Activated T-cell treated with anti-CD3 and anti-CD28 coated beads, Interleukin-2, amount 50 U/mL, for 4 hours (primary cell): ENCODE measurements at regions not wholly inside any gene's neighbourhood (a gene's known extent, or its start where the extent isn't known, plus 50 kb on each side); places are given as distances from the start of the nearest gene placed in this dataset.
"Not testable (repeated sequence)": the region's sequence is repeated elsewhere in the genome, so short reads cannot be mapped to it uniquely, and the experiment has no call there.

Experiments
- ATAC-seq, 2 donors: fragments of 200-7000 bp; cut with Tn5 transposase; one replicate each; pipeline ENCODE4 v1.10.0; 2021
- DNase-seq: peaks from one replicate; pipeline ENCODE4 v3.0.0-alpha.2; 2020
- H3K27me3 Mint-ChIP-seq: one replicate; pipeline ENCODE4 v1.8.0; 2021; ENCODE audit warnings: low read depth, mixed read lengths
- H3K36me3 Mint-ChIP-seq: one replicate; pipeline ENCODE4 v1.8.0; 2022; ENCODE audit warnings: mixed read lengths; ENCODE audit not compliant: insufficient read depth
- H3K4me1 Mint-ChIP-seq: one replicate; pipeline ENCODE4 v1.8.0; 2021; ENCODE audit warnings: low read depth, mixed read lengths
- H3K4me3 Mint-ChIP-seq: one replicate; pipeline ENCODE4 v1.8.0; 2021; ENCODE audit warnings: mild to moderate bottlenecking, moderate library complexity, mixed read lengths
- H3K9me3 Mint-ChIP-seq: one replicate; pipeline ENCODE4 v1.8.0; 2021; ENCODE audit warnings: mixed read lengths

DNA sequence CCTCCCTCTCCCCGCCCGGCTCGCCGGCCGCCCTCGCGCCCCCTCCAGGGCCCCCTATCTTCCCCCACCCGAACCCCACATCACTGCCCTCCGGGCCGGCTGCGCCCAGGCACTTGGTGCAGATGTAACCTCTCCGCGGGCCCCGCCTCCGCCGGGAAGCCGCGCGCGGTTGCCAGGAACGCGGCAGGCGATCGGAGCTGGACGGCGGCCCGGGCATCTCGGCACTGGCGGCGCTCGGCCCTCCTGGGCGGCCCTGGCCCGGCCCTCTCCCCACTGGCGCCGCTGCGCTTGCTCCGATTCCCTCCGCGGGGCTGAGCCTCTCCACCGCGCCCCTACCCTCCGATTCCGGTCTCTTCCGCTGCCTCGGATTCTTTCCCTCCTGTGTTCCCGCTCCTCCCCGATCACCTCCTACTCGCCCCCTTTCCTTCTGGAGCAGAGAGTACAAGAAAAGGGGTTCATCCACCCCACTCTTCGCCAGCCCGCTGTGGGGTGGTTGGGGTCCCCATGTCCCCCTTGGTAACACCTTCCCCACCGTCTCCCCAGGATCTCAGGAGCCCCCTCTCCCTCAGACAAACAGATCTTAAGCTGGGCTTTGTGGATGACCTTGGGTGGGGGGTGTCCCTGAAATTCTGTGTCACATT lies 70.6 kb downstream of the C9orf50 start:
- no peaks in the 10 kb centered on the region for H3K36me3 Mint-ChIP-seq
- no peaks in the 10 kb centered on the region for H3K9me3 Mint-ChIP-seq
- peak overlapping the region; percentile 60 for H3K4me3 Mint-ChIP-seq
- no peak for DNase-seq
- H3K4me1 Mint-ChIP-seq, result peaks cover 9% of the 10 kb centered on the region
- peak; percentile 58 to 72 for ATAC-seq
- peaks cover 35% of the 10 kb centered on the region for H3K27me3 Mint-ChIP-seq

DNA sequence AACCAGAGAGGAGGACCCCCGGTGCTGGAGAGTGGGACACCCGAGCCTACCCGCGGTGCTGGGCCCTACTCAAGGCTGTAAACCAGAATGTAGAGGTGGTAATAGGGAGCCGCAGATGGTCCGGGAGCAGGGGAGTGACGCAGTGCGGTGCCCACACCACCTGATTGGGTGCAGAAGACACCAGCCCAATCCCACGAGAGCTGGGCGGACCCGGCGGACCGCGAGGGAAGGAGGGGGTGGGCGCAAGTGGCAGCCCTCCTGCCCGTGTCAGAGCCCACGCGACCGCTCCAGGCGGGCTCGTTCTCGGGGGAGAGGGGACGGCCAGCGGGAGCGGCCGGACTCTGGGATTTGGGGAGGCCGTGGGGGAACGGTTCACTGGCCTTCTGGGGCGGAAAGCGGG lies 71.2 kb downstream of the C9orf50 start:
- Mint-ChIP-seq H3K4me1 (peaks cover 9% of the 10 kb centered on the region), H3K4me3 (peak overlapping the region; percentile 62), H3K9me3 (no peaks in the 10 kb centered on the region), H3K36me3 (no peaks in the 10 kb centered on the region), H3K27me3 (peaks cover 38% of the 10 kb centered on the region)
- no peak for DNase-seq
- ATAC-seq, result peak; percentile 35 to 38

DNA sequence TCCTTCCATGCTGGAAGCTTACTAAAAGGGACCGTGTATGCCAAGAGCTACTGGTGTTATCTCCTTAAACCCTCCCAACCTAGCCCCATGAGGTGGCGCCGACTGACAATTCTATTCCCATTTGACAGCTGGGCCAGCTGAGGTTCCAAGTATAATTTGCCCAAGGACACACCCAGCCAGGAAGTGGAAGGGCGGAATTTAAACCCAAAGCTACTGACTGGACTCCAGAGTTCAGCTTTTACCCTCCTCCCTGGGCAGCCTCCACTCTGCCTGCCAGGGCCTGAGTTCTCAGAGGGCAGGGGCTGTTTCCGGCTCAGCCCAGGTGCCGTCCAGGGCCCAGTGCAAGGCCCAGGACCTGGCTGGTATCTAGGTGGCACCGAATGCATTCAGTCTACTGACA lies 71.8 kb downstream of the C9orf50 start:
- no peaks in the 10 kb centered on the region for H3K9me3 Mint-ChIP-seq
- DNase-seq (no peak), ATAC-seq (no peak)
- H3K36me3 Mint-ChIP-seq, result no peaks in the 10 kb centered on the region
- H3K27me3 Mint-ChIP-seq, result peaks cover 38% of the 10 kb centered on the region
- peak overlapping the region; percentile 62 for H3K4me3 Mint-ChIP-seq
- peaks cover 9% of the 10 kb centered on the region for H3K4me1 Mint-ChIP-seq

DNA sequence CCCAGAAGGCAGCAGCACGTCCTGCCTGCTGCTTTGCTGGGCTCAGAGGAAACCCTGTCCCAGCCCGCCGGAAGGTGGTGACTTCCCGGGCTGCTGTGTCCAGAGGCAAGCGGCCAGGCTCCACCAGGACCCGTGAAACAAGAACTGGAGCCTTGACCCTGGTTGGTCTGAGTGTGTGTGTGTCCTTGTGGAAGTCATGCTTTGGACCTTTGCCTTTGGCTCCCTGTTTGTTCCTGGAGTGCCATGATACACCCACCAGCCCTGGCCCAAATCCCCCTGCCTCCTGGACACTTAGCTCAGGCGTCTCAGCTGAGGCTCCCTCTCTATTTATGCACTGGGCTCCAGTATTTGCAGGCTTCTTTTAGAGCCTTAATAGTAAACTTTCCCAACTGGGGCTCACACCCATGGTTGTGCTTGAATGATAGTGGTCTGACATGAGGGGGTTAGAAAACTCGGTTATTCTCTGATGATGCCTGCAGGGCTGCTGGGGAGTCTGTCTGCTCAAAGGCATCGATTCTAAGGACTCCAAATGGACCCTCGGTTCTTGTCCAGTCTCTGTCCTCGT lies 72.2 kb downstream of the C9orf50 start:
- DNase-seq, result no peak
- Mint-ChIP-seq H3K27me3 (peaks cover 38% of the 10 kb centered on the region), H3K36me3 (no peaks in the 10 kb centered on the region), H3K4me3 (no peak overlapping the region), H3K4me1 (peaks cover 9% of the 10 kb centered on the region), H3K9me3 (no peaks in the 10 kb centered on the region)
- ATAC-seq, result no peak

DNA sequence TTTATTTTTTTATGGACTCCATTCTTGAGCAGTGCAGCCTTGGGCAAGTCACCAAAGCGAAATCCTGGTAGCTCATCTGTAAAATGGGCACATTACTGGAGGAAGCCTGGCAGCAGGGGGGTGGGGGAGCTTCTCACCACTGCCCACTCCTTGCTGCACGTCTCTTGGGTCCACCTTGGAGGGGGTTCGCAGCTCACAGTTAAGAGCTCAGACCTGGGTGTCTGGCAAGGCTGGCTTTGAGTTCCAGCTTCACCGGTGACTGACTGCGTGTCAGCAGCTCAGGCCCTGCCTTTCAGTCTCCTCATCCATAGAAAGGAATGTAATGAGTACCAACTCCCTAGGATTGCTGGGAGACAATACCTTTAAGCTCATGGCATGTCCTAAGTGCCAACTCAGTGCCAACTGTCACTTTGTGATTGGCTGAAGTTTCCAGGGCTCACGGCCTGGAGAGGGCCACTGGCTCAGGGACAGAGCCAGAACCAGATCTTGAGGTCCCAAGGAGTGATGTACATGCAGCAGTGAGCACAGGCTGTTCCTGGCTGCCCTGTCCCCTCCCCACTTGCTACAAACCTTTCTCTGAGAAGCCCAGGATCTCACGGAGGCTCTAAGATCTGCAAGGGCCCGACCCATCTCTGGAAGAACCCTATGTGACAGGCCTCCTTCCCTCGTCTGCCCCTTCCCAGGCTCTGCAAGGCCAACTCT lies 72.9 kb downstream of the C9orf50 start:
- Mint-ChIP-seq H3K27me3 (peaks cover 38% of the 10 kb centered on the region), H3K36me3 (no peaks in the 10 kb centered on the region), H3K4me3 (no peak overlapping the region), H3K4me1 (peaks cover 9% of the 10 kb centered on the region), H3K9me3 (no peaks in the 10 kb centered on the region)
- ATAC-seq (no peak), DNase-seq (no peak)

DNA sequence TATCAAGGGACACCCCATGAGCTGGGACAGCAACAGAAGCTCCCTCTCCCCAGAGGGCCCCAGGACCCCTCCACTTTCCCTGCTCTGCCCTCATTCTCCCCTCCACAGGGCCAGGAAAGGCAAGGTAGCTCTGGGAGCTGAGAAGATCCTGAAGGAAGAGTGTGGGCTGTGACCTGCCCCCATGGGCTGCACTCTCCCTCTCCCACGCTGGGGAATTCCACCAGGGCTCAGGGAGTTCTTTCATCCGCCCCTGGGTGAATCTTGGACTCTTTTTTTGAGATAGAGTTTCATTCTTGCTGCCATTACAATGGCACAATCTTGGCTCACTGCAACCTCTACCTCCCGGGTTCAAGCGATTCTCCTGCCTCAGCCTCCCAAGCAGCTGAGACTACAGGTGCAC lies 73.8 kb downstream of the C9orf50 start:
- H3K27me3 Mint-ChIP-seq, result peaks cover 37% of the 10 kb centered on the region
- no peaks in the 10 kb centered on the region for H3K36me3 Mint-ChIP-seq
- H3K4me3 Mint-ChIP-seq, result no peak overlapping the region
- DNase-seq (no peak), ATAC-seq (no peak)
- no peaks in the 10 kb centered on the region for H3K9me3 Mint-ChIP-seq
- H3K4me1 Mint-ChIP-seq, result peaks cover 9% of the 10 kb centered on the region

DNA sequence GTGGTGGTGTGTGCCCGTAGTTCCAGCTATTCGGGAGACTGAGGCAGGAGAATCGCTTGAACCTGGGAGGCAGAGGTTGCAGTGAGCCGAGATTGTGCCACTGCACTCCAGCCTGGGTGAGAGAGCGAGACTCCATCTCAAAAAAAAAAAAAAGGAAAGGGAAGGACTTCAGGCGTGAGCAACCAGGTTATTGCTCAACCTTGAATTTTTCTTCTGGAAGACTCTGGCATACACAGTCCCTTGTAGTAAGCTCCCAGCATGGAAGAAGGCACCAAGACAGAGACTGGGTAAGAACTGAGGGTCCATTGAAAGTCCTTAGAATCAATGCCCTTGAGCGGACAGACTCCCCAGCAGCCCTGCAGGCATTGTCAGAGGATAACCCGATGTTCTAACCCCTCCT lies 75.0 kb downstream of the C9orf50 start:
- H3K27me3 Mint-ChIP-seq, result peaks cover 26% of the 10 kb centered on the region
- not testable (repeated sequence) for H3K4me1 Mint-ChIP-seq, DNase-seq, H3K9me3 Mint-ChIP-seq, ATAC-seq, H3K4me3 Mint-ChIP-seq, H3K36me3 Mint-ChIP-seq

DNA sequence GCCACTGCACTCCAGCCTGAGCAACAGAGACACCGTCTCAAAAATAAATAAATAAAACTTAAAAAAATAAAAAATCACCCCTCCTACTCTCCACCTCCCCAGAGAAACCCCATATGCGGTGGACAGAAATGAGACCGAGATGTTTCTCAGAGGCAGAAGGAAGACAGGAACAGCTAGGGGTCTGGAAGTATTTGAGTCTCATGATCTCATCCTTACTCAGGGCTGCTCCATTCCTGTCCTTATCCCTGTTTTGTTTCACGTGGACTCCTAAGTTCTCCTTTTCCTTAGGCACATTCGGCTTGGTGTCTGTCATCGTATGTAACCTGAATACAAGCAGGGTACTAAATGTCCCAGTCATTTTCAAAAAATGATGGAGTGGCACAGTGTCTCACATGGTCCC lies 76.1 kb downstream of the C9orf50 start:
- Mint-ChIP-seq H3K9me3 (no peaks in the 10 kb centered on the region), H3K27me3 (peaks cover 20% of the 10 kb centered on the region)

DNA sequence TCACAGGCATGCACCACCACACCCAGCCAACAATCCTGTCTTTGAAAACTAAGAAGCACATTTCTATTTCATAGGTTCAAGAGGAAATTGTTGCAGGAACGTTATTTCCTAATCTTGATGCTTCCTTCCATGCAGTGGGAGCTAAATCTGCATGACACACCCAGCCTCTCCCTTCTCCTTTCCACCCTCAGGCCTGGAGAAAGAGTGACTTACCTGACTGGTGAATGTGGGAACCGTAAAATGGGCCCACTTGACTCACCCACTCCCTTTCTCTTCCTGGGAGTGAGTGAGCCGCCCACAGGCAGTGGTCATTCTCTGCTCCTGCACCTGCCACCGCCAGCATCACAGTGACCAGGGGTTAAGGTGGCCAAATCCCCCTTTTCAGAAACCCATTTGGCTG lies 78.2 kb downstream of the C9orf50 start:
- H3K36me3 Mint-ChIP-seq, result no peaks in the 10 kb centered on the region
- no peak for ATAC-seq
- peaks cover 10% of the 10 kb centered on the region for H3K27me3 Mint-ChIP-seq
- H3K4me1 Mint-ChIP-seq, result no peaks in the 10 kb centered on the region
- H3K4me3 Mint-ChIP-seq, result no peak overlapping the region
- peaks cover 13% of the 10 kb centered on the region for H3K9me3 Mint-ChIP-seq
- no peak for DNase-seq

More for the DNA sequence above, 76.1 kb downstream of the C9orf50 start:
- Mint-ChIP-seq H3K36me3 (no peaks in the 10 kb centered on the region), H3K4me1 (peaks cover 4% of the 10 kb centered on the region), H3K4me3 (no peak overlapping the region)
- DNase-seq (no peak), ATAC-seq (no peak)

DNA sequence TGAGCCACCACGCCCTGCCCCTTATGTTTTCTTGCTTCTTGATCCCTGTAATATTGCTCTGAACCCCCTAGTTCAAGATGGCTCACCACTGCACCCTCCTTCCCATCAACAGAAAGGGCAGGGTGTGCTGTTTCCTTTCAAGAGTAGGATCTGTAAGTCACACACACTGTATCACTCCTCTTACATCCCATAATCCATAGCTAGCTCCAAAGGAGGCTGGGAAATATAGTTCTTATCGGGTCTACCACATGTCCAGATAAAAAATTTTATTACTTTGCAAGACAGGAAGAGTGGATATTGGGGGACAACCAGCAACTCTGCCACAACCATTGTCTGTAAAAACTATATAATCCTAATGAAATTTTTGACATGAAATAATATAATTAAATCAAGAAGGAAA lies 79.6 kb downstream of the C9orf50 start:
- DNase-seq, result no peak
- no peak for ATAC-seq
- H3K36me3 Mint-ChIP-seq, result no peaks in the 10 kb centered on the region
- no peaks in the 10 kb centered on the region for H3K4me1 Mint-ChIP-seq
- no peak overlapping the region for H3K4me3 Mint-ChIP-seq
- peaks cover 13% of the 10 kb centered on the region for H3K9me3 Mint-ChIP-seq
- H3K27me3 Mint-ChIP-seq, result peaks cover 5% of the 10 kb centered on the region

DNA sequence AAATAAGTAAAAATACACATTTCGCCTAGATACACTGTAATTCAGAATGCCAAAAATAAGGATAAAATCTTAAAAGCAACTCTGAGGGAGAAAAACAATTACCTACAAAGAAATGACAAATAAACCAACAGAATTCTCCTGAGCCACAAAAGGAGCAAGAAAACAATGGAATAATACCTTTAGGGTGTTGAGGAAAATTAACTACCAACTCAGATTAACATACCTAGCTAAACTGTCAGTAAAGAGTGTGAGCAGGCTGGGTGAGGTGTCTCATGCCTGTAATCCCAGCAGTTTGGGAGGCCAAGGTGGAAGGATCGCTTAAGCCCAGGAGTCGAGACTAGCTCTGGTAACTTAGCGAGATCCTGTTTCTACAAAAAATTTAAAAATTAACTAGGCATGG lies 81.5 kb downstream of the C9orf50 start:
- no peak for ATAC-seq
- peaks cover 13% of the 10 kb centered on the region for H3K9me3 Mint-ChIP-seq
- no peak for DNase-seq
- H3K4me3 Mint-ChIP-seq, result no peak overlapping the region
- H3K27me3 Mint-ChIP-seq, result no peaks in the 10 kb centered on the region
- H3K36me3 Mint-ChIP-seq, result no peaks in the 10 kb centered on the region
- no peaks in the 10 kb centered on the region for H3K4me1 Mint-ChIP-seq

DNA sequence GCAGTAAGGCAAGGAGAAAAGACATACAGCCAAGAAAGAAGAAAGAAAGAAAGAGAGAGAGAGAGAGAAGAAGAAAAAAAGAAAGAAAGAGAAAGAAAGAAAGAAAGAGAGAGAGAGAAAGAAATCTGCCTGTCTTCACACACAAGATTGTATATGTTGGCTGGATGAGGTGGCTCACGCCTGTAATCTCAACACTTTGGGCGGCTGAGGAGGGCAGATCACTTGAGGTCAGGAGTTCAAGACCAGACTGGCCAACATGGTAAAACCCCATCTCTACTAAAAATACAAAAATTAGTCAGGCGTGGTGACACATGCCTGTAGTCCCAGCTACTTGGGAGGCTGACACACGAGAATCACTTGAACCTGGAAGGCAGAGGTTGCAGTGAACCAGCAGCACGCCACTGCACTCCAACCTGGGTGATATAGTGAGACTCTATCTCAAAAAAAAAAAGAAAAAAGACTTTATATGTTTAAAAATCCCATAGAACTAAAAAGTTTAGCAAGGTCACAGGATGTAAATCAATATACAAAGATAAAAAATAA lies 89.0 kb downstream of the C9orf50 start:
- not testable (repeated sequence) for H3K27me3 Mint-ChIP-seq, H3K36me3 Mint-ChIP-seq, H3K9me3 Mint-ChIP-seq, H3K4me1 Mint-ChIP-seq, DNase-seq, ATAC-seq, H3K4me3 Mint-ChIP-seq

DNA sequence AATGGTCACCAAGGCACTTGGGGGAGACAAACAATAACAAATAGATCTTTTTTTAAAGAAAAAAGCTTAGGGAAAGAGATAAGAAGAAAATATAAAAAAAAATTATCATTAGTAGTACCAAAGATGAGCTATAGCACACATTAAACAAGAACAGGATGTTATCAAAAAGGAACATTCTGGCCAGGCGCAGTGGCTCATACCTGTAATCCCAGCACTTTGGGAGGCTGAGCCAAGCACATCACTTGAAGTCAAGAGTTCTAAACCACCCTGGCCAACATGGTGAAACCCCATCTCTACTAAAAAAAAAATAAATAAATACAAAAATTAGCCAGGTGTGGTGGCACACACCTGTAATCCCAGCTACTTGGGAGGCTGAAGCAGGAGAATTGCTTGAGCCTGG lies 92.9 kb downstream of the C9orf50 start:
- H3K36me3 Mint-ChIP-seq, DNase-seq, H3K9me3 Mint-ChIP-seq, H3K4me3 Mint-ChIP-seq, ATAC-seq, H3K4me1 Mint-ChIP-seq: not testable (repeated sequence)
- peaks cover 15% of the 10 kb centered on the region for H3K27me3 Mint-ChIP-seq

DNA sequence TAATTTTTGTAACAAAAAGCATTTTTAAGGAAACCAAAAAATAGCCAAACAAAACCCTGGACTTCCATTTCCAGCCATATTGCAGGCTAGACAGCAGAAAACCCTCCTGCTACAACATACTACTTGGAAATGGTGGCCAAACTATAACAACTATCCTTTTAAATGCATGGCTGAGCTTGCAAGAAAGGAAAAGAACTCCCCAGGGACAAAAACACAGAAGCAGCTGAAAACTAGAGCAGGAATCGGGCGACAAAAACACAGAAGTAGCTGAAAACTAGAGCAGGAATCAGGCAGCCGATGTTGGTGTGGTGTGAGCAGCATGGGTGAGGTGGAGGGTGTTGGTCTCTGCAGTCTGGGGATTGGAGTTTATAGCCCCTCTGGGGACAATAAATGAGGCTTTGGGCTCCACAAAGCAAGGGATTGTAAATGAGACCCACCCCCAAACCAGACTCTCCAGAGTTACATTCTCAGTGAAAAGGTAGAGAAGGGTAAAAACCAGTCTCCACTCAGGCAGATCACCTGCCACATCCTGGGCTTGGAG lies 95.2 kb downstream of the C9orf50 start:
- no peaks in the 10 kb centered on the region for H3K36me3 Mint-ChIP-seq
- ATAC-seq, result no peak
- peaks cover 6% of the 10 kb centered on the region for H3K9me3 Mint-ChIP-seq
- no peaks in the 10 kb centered on the region for H3K4me1 Mint-ChIP-seq
- peaks cover 14% of the 10 kb centered on the region for H3K27me3 Mint-ChIP-seq
- no peak overlapping the region for H3K4me3 Mint-ChIP-seq
- no peak for DNase-seq
